ELF-1 (cell line): ENCODE measurements at regions not wholly inside any gene's neighbourhood (a gene's known extent, or its start where the extent isn't known, plus 50 kb on each side); places are given as distances from the start of the nearest gene placed in this dataset.

ENCODE experiments used
- DNase-seq: peaks from one replicate; pipeline ENCODE4 v3.0.0-alpha.2; 2016; ENCODE audit warnings: low read depth, low spot score

- DNase-seq = no peak
Observed at GRCh38 chr2:126793885-126794613, 104.6 kb upstream of the TEX51 start.

- no peak for DNase-seq
Observed at GRCh38 chr2:126795656-126796055, 103.0 kb upstream of the TEX51 start.

- no peak for DNase-seq
Observed at GRCh38 chr2:126796931-126797621, 101.6 kb upstream of the TEX51 start.

GRCh38 chr2:126797622-126798275 is 100.9 kb upstream of the TEX51 start:
- DNase-seq = no peak

- no peak for DNase-seq
Observed at GRCh38 chr2:126798276-126799140, 100.2 kb upstream of the TEX51 start.

- no peak for DNase-seq
Observed at GRCh38 chr2:126799301-126799700, 99.4 kb upstream of the TEX51 start.

GRCh38 chr2:126801473-126801872 is 97.2 kb upstream of the TEX51 start:
- no peak for DNase-seq

- no peak for DNase-seq
Observed at GRCh38 chr2:126802316-126802715, 96.4 kb upstream of the TEX51 start.

GRCh38 chr2:126802774-126803433 is 95.8 kb upstream of the TEX51 start:
- no peak for DNase-seq

GRCh38 chr2:126803434-126803775 is 95.3 kb upstream of the TEX51 start:
- DNase-seq = no peak

- no peak for DNase-seq
Observed at GRCh38 chr2:126804347-126804746, 94.3 kb upstream of the TEX51 start.

- DNase-seq = peak; percentile 49
Observed at GRCh38 chr2:126808929-126809328, 89.8 kb upstream of the TEX51 start.

- peak; percentile 30 for DNase-seq
Observed at GRCh38 chr2:126809340-126809739, 89.3 kb upstream of the TEX51 start.

- no peak for DNase-seq
Observed at GRCh38 chr2:126810001-126810400, 88.7 kb upstream of the TEX51 start.

- DNase-seq = no peak
Observed at GRCh38 chr2:126811101-126811500, 87.6 kb upstream of the TEX51 start.

- no peak for DNase-seq
Observed at GRCh38 chr2:126817172-126817571, 81.5 kb upstream of the TEX51 start.

- no peak for DNase-seq
Observed at GRCh38 chr2:126822115-126822514, 76.6 kb upstream of the TEX51 start.

- DNase-seq = no peak
Observed at GRCh38 chr2:126822921-126823320, 75.8 kb upstream of the TEX51 start.

GRCh38 chr2:126823951-126824350 is 74.7 kb upstream of the TEX51 start:
- DNase-seq = no peak

GRCh38 chr2:126824663-126825062 is 74.0 kb upstream of the TEX51 start:
- DNase-seq = no peak

GRCh38 chr2:126825316-126825715 is 73.4 kb upstream of the TEX51 start:
- no peak for DNase-seq
